HUES48 (cell line): ENCODE measurements at regions not wholly inside any gene's neighbourhood (a gene's known extent, or its start where the extent isn't known, plus 50 kb on each side); places are given as distances from the start of the nearest gene placed in this dataset.
"Not testable (repeated sequence)": the region's sequence is repeated elsewhere in the genome, so short reads cannot be mapped to it uniquely, and the experiment has no call there.

Source experiments
- H3K27ac ChIP-seq: one replicate; pipeline ENCODE4 v1.7.0; 2013; ENCODE audit warnings: low read depth, low read length, inconsistent platforms
- H3K27me3 ChIP-seq: 2 replicates; pipeline ENCODE4 v1.6.1; 2013; ENCODE audit warnings: mild to moderate bottlenecking, low read length; ENCODE audit not compliant: control insufficient read depth, insufficient read depth
- H3K36me3 ChIP-seq: 2 replicates; pipeline ENCODE4 v1.6.1; 2013; ENCODE audit warnings: low read length; ENCODE audit not compliant: control insufficient read depth, insufficient read depth
- H3K4me1 ChIP-seq: 2 replicates; pipeline ENCODE4 v1.6.1; 2013; ENCODE audit warnings: mild to moderate bottlenecking, low read length; ENCODE audit not compliant: control insufficient read depth, insufficient read depth
- H3K4me3 ChIP-seq: 2 replicates; pipeline ENCODE4 v1.5.1; 2013; ENCODE audit warnings: mild to moderate bottlenecking, low read depth, low read length
- H3K9ac ChIP-seq: 2 replicates; pipeline ENCODE4 v1.6.1; 2013; ENCODE audit warnings: mild to moderate bottlenecking, low read depth, low read length, moderate library complexity
- H3K9me3 ChIP-seq: 2 replicates; pipeline ENCODE4 v1.6.1; 2013; ENCODE audit warnings: low read length; ENCODE audit not compliant: control insufficient read depth, insufficient read depth

GRCh38 chr6:11942185-11942864, 69.8 kb upstream of the HIVEP1 start:
- H3K27me3 ChIP-seq, result no peaks in the 10 kb centered on the region
- no peak overlapping the region for H3K4me3 ChIP-seq
- H3K9me3 ChIP-seq, result no peaks in the 10 kb centered on the region
- no peak overlapping the region for H3K27ac ChIP-seq
- no peak overlapping the region for H3K9ac ChIP-seq
- H3K4me1 ChIP-seq, result peaks cover 8% of the 10 kb centered on the region
- H3K36me3 ChIP-seq, result no peaks in the 10 kb centered on the region

GRCh38 chr6:11940532-11941166, 71.5 kb upstream of the HIVEP1 start:
- not testable (repeated sequence) for H3K27me3 ChIP-seq, H3K36me3 ChIP-seq, H3K27ac ChIP-seq, H3K9ac ChIP-seq, H3K4me3 ChIP-seq, H3K9me3 ChIP-seq, H3K4me1 ChIP-seq

GRCh38 chr6:11938285-11938890, 73.7 kb upstream of the HIVEP1 start:
- H3K4me3 ChIP-seq, result no peak overlapping the region; the same call in 1 of the 2 replicates
- peak overlapping the region; percentile 87 for H3K27ac ChIP-seq
- no peak overlapping the region for H3K9ac ChIP-seq
- peaks cover 8% of the 10 kb centered on the region for H3K4me1 ChIP-seq
- H3K27me3 ChIP-seq, result no peaks in the 10 kb centered on the region
- no peaks in the 10 kb centered on the region for H3K36me3 ChIP-seq
- H3K9me3 ChIP-seq, result no peaks in the 10 kb centered on the region

GRCh38 chr6:11934638-11935037, 77.5 kb upstream of the HIVEP1 start:
- H3K27me3 ChIP-seq, result no peaks in the 10 kb centered on the region
- H3K9me3 ChIP-seq, result no peaks in the 10 kb centered on the region
- H3K36me3 ChIP-seq, result no peaks in the 10 kb centered on the region
- H3K4me1 ChIP-seq, result peaks cover 8% of the 10 kb centered on the region
- H3K9ac ChIP-seq, result no peak overlapping the region
- H3K4me3 ChIP-seq, result no peak overlapping the region
- H3K27ac ChIP-seq, result no peak overlapping the region

GRCh38 chr6:11932892-11933291, 79.2 kb upstream of the HIVEP1 start:
- H3K9ac ChIP-seq, H3K27me3 ChIP-seq, H3K27ac ChIP-seq, H3K9me3 ChIP-seq, H3K4me3 ChIP-seq, H3K36me3 ChIP-seq, H3K4me1 ChIP-seq: not testable (repeated sequence)

- H3K27ac ChIP-seq, result no peak overlapping the region
- H3K9ac ChIP-seq, result no peak overlapping the region
- no peaks in the 10 kb centered on the region for H3K36me3 ChIP-seq
- no peak overlapping the region for H3K4me3 ChIP-seq
- H3K9me3 ChIP-seq, result no peaks in the 10 kb centered on the region
- no peaks in the 10 kb centered on the region for H3K4me1 ChIP-seq
- H3K27me3 ChIP-seq, result no peaks in the 10 kb centered on the region
These were observed 80.6 kb upstream of the HIVEP1 start for GRCh38 chr6:11931296-11932035.

- not testable (repeated sequence) for H3K9me3 ChIP-seq, H3K4me1 ChIP-seq, H3K27me3 ChIP-seq, H3K27ac ChIP-seq, H3K36me3 ChIP-seq, H3K9ac ChIP-seq, H3K4me3 ChIP-seq
These were observed 81.3 kb upstream of the HIVEP1 start for GRCh38 chr6:11930834-11931233.

- Histone ChIP-seq H3K27me3 (no peaks in the 10 kb centered on the region), H3K4me1 (peaks cover 5% of the 10 kb centered on the region), H3K36me3 (no peaks in the 10 kb centered on the region), H3K9ac (no peak overlapping the region), H3K27ac (no peak overlapping the region), H3K9me3 (no peaks in the 10 kb centered on the region), H3K4me3 (no peak overlapping the region)
These were observed 81.9 kb upstream of the HIVEP1 start for GRCh38 chr6:11930240-11930639.

- no peaks in the 10 kb centered on the region for H3K27me3 ChIP-seq
- no peak overlapping the region for H3K4me3 ChIP-seq
- H3K36me3 ChIP-seq, result no peaks in the 10 kb centered on the region
- H3K9me3 ChIP-seq, result no peaks in the 10 kb centered on the region
- no peak overlapping the region for H3K9ac ChIP-seq
- no peak overlapping the region for H3K27ac ChIP-seq
- H3K4me1 ChIP-seq, result peaks cover 5% of the 10 kb centered on the region
These were observed 82.8 kb upstream of the HIVEP1 start for GRCh38 chr6:11929241-11929835.

GRCh38 chr6:11926594-11927407, 85.3 kb upstream of the HIVEP1 start:
- no peaks in the 10 kb centered on the region for H3K27me3 ChIP-seq
- peaks cover 5% of the 10 kb centered on the region for H3K4me1 ChIP-seq
- H3K36me3 ChIP-seq, result no peaks in the 10 kb centered on the region
- no peak overlapping the region for H3K9ac ChIP-seq
- H3K4me3 ChIP-seq, result no peak overlapping the region
- no peak overlapping the region for H3K27ac ChIP-seq
- H3K9me3 ChIP-seq, result no peaks in the 10 kb centered on the region
